SK-N-SH (cell line): ENCODE measurements at regions not wholly inside any gene's neighbourhood (a gene's known extent, or its start where the extent isn't known, plus 50 kb on each side); places are given as distances from the start of the nearest gene placed in this dataset.

Experiments used
- ELF1 ChIP-seq: IDR thresholded peaks from 2 replicates; pipeline ENCODE4 v1.4.0; 2012
- FOXM1 ChIP-seq: IDR thresholded peaks from 2 replicates; pipeline ENCODE4 v1.4.0; 2012; ENCODE audit warnings: low read depth, mild to moderate bottlenecking
- MXI1 ChIP-seq: IDR thresholded peaks from 2 replicates; pipeline ENCODE4 v1.6.1; 2012; ENCODE audit warnings: mild to moderate bottlenecking, low read depth, low read length, improper control_type of control experiment
- NRF1 ChIP-seq: IDR thresholded peaks from 2 replicates; pipeline ENCODE4 v1.6.1; 2012; ENCODE audit warnings: low read depth, mild to moderate bottlenecking, low read length
- POLR2AphosphoS5 ChIP-seq: IDR thresholded peaks from 2 replicates; pipeline ENCODE4 v1.6.1; 2012; ENCODE audit warnings: low read depth, low read length
- RAD21 ChIP-seq: IDR thresholded peaks from 2 replicates; pipeline ENCODE4 v1.6.1; 2012; ENCODE audit warnings: mild to moderate bottlenecking, low read length
- RFX5 ChIP-seq: IDR thresholded peaks from 2 replicates; pipeline ENCODE4 v1.6.1; 2012; ENCODE audit warnings: mild to moderate bottlenecking, improper control_type of control experiment, low read length
- SMC3 ChIP-seq: IDR thresholded peaks from 2 replicates; pipeline ENCODE4 v1.6.1; 2012; ENCODE audit warnings: low read depth, low read length, improper control_type of control experiment
- TCF12 ChIP-seq: IDR thresholded peaks from 2 replicates; pipeline ENCODE4 v1.4.0; 2012
- YY1 ChIP-seq: IDR thresholded peaks from 2 replicates; pipeline ENCODE4 v1.4.0; 2012; ENCODE audit warnings: low read depth, mild to moderate bottlenecking
- TF ChIP-seq, protein P1 (sequence below): IDR thresholded peaks from 2 replicates; pipeline ENCODE4 v1.4.0; 2012; ENCODE audit warnings: low read depth, borderline replicate concordance
- TF ChIP-seq, protein P2 (sequence below): fragments of 200-600 bp; sonication (generic); IDR thresholded peaks from 2 replicates; pipeline ENCODE4 v1.6.1; 2017; ENCODE audit warnings: antibody characterized with exemption, mild to moderate bottlenecking, moderate library complexity
- TF ChIP-seq, protein P3 (sequence below): fragments of 150-350 bp; IDR thresholded peaks from 2 replicates; pipeline ENCODE4 v1.6.1; 2017; ENCODE audit warnings: antibody characterized with exemption, low read length, low read depth, borderline replicate concordance
- TF ChIP-seq, protein P4 (sequence below): IDR thresholded peaks from 2 replicates; pipeline ENCODE4 v1.6.1; 2012; ENCODE audit warnings: mild to moderate bottlenecking, low read depth, low read length, moderate library complexity

DNA sequence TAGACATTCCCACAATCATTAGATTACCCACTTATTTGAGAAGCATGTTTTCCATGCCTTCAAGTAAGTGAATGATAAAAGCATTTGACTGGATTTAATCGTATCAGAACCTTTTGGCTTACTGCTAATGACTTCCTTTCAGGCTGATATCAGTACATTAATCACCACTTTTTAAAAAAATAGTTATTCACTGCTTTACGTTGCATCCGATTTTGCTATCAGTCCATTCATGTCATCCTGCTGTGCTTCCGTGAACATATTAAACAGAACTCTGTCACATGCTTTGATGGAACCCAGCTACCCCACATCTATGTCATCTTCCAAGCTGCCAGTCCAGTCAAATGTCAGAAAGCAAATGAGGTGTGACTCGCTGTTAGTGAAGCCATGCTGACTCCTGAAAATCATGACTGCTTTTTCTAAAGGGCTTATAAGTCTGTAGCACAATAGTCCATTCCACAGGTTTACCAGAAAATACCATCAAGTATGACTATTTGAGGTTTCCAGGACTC, 440.9 kb downstream of the IRS2 start:
- TF ChIP-seq, protein P1, sequence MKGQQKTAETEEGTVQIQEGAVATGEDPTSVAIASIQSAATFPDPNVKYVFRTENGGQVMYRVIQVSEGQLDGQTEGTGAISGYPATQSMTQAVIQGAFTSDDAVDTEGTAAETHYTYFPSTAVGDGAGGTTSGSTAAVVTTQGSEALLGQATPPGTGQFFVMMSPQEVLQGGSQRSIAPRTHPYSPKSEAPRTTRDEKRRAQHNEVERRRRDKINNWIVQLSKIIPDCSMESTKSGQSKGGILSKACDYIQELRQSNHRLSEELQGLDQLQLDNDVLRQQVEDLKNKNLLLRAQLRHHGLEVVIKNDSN = 0 out of 2 replicates have a peak, but pooled peaks have one; percentile 28
- TF ChIP-seq YY1 = no peak
- TF ChIP-seq, protein P2, sequence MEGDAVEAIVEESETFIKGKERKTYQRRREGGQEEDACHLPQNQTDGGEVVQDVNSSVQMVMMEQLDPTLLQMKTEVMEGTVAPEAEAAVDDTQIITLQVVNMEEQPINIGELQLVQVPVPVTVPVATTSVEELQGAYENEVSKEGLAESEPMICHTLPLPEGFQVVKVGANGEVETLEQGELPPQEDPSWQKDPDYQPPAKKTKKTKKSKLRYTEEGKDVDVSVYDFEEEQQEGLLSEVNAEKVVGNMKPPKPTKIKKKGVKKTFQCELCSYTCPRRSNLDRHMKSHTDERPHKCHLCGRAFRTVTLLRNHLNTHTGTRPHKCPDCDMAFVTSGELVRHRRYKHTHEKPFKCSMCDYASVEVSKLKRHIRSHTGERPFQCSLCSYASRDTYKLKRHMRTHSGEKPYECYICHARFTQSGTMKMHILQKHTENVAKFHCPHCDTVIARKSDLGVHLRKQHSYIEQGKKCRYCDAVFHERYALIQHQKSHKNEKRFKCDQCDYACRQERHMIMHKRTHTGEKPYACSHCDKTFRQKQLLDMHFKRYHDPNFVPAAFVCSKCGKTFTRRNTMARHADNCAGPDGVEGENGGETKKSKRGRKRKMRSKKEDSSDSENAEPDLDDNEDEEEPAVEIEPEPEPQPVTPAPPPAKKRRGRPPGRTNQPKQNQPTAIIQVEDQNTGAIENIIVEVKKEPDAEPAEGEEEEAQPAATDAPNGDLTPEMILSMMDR = no peak
- TF ChIP-seq TCF12 = peak; percentile 92
- 0 out of 2 replicates have a peak, but pooled peaks have one; percentile 58 for TF ChIP-seq FOXM1
- TF ChIP-seq, protein P3, sequence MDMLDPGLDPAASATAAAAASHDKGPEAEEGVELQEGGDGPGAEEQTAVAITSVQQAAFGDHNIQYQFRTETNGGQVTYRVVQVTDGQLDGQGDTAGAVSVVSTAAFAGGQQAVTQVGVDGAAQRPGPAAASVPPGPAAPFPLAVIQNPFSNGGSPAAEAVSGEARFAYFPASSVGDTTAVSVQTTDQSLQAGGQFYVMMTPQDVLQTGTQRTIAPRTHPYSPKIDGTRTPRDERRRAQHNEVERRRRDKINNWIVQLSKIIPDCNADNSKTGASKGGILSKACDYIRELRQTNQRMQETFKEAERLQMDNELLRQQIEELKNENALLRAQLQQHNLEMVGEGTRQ = no peak
- TF ChIP-seq, protein P4, sequence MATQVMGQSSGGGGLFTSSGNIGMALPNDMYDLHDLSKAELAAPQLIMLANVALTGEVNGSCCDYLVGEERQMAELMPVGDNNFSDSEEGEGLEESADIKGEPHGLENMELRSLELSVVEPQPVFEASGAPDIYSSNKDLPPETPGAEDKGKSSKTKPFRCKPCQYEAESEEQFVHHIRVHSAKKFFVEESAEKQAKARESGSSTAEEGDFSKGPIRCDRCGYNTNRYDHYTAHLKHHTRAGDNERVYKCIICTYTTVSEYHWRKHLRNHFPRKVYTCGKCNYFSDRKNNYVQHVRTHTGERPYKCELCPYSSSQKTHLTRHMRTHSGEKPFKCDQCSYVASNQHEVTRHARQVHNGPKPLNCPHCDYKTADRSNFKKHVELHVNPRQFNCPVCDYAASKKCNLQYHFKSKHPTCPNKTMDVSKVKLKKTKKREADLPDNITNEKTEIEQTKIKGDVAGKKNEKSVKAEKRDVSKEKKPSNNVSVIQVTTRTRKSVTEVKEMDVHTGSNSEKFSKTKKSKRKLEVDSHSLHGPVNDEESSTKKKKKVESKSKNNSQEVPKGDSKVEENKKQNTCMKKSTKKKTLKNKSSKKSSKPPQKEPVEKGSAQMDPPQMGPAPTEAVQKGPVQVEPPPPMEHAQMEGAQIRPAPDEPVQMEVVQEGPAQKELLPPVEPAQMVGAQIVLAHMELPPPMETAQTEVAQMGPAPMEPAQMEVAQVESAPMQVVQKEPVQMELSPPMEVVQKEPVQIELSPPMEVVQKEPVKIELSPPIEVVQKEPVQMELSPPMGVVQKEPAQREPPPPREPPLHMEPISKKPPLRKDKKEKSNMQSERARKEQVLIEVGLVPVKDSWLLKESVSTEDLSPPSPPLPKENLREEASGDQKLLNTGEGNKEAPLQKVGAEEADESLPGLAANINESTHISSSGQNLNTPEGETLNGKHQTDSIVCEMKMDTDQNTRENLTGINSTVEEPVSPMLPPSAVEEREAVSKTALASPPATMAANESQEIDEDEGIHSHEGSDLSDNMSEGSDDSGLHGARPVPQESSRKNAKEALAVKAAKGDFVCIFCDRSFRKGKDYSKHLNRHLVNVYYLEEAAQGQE = no peak
- TF ChIP-seq SMC3 = 0 out of 2 replicates have a peak, but pooled peaks have one; percentile 0
- TF ChIP-seq POLR2AphosphoS5 = peak; percentile 51; the same call in 1 of the 2 replicates
- no peak for TF ChIP-seq RFX5
- TF ChIP-seq NRF1 = no peak
- TF ChIP-seq ELF1 = no peak
- TF ChIP-seq MXI1 = peak; percentile 89
- peak; percentile 48 for TF ChIP-seq RAD21
